Ureter (tissue), 1 donor: ENCODE measurements at regions not wholly inside any gene's neighbourhood (a gene's known extent, or its start where the extent isn't known, plus 50 kb on each side); places are given as distances from the start of the nearest gene placed in this dataset.
"Not testable (repeated sequence)": the region's sequence is repeated elsewhere in the genome, so short reads cannot be mapped to it uniquely, and the experiment has no call there.

Experiments used
- DNase-seq: peaks from one replicate; pipeline ENCODE4 v3.0.0-alpha.2; 2020; ENCODE audit warnings: low spot score
- donor health status: DM: yes; HTN: yes; CAD: no.

DNA sequence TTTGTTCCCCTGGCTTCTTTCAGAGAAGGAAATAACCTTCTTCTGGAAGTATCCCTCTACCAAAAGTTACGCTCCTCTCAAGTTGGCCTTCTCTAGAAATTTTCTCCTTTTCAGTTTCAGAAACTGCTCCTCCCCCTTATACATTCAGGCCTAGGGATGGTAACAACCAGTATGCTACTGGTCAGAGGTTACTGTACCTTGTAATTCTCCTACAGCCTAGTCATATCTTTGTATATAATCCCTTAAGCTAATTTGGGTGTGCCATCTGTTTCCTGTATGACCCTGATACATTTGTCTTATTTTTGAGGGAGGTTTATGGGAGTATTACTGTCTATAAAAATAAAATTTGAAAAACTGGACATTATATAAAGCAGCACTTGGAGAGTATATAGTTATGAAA is 98.0 kb upstream of the NOTCH2NLA start:
- not testable (repeated sequence) for DNase-seq

DNA sequence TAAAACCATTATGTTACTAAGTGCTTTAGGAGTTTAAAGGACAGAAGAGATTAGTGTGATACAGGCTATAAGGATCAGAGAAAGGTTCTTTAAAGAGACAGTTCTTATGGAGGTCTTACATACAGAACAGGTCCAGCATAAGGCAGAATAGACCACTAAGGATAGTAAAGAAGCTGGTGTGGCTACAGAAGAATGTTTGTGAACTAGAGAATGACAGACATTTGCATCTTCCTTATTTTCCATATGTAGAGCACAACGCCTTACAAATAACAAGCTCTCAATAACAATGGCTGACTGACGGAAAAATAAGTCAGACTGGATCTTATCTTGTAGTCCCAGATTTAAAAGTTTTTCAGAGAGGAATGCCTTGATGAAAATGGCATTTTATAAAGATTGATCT is 95.6 kb upstream of the NOTCH2NLA start:
- not testable (repeated sequence) for DNase-seq

DNA sequence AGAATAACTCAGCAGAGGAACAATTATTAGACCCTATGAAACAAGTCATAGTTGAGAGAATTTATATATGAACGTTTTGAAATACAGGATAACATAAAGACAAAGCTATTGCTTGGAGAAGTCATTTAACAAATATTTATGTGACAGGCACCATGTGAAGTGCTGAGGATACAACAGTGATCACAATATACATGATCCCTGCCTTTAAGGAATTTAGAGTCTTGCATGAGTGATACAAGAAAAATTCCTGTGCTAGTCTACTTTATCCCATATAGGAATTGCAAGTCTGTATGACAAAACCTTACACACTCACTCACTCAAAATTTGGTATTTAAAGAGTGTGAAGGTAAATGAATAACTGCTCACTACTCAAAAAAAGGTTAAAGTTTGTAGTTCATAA is 94.5 kb upstream of the NOTCH2NLA start:
- not testable (repeated sequence) for DNase-seq

DNA sequence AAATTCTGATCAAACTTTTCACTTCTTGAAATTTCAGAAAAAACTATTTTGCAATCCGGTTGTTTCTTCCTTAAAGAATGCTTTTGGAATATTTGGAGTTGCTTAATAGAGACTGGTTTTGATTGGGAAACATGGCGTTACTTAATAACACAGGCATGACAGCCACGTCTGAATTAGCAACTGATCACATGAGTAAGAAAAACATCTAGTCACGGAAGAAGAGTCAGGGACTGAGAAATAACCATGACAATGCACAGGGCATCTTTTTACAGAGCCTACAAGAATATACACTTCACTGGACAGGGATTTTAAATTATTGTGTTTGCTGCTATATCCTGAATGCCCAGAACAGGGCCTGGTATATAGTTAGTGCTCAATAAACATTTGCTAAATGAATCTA is 94.1 kb upstream of the NOTCH2NLA start:
- DNase-seq = not testable (repeated sequence)

DNA sequence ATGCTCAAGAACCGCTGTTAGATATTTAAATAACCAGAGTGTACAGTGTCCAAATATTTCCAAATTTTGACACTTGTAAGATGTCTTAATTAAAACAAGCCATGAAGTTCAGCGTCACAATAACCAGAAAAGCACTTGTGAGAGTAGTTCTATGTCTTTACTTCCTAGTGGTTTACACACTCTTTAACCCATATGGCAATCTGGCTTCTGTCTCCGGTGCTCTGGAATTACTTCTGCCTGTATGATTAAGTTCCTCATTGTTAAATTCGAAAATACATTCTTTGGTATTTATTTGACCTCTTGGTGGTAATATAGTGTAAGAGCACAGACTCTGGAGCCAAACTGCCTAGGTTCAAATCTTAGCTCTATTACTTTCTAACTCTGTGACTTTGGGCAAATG is 89.9 kb upstream of the NOTCH2NLA start:
- not testable (repeated sequence) for DNase-seq

DNA sequence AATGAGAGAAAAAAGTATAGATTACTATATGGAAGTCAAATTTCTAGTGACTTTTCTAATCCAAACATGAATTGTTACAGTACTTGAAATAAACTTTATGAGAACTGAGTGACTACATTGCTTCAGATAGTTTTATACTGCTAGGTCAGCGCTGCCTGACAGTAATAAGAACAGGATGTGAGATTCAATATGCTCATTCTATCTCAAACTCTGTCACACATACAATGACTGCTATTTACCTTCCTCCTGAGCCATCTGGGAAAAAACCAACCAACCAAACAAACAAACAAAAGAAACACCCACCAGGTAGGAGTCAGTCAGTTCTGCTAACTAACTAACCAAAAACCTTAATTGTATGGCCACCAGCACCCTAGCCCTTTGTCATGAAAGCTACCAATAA is 89.0 kb upstream of the NOTCH2NLA start:
- not testable (repeated sequence) for DNase-seq

DNA sequence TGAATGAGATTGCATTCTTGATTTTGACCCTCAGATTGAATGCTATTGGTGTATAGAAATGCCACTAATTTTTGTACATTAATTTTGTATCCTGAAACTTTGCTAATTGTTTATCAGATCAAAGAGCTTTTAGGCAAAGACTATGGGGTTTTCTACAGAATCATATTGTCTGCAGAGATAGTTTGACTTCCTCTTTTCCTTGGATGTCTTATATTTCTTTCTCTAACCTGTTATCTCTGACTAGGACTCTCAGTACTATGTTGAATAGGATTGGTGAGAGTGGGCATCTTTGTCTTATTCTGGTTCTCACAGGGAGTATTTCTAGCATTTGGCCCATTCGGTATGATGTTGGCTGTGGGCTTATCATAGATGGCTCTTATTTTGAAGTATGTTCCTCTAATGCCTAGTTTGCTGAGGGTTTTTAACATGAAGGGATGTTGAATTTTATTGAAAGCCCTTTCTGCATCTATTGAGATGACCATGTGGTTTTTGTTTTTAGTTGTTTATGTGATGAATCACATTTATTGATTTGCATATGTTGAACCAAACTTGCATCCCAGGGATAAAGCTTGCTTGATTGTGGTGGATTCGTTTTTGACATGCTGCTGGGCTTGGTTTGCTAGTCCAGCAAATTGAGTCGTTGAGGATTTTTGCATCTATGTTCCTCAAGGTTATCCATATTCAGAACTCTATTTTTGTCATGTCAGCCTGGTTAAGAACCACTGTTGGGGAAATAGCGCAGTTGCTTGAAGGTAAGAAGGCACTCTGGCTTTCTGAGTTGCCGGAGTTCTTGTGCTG is 85.8 kb upstream of the NOTCH2NLA start:
- not testable (repeated sequence) for DNase-seq

DNA sequence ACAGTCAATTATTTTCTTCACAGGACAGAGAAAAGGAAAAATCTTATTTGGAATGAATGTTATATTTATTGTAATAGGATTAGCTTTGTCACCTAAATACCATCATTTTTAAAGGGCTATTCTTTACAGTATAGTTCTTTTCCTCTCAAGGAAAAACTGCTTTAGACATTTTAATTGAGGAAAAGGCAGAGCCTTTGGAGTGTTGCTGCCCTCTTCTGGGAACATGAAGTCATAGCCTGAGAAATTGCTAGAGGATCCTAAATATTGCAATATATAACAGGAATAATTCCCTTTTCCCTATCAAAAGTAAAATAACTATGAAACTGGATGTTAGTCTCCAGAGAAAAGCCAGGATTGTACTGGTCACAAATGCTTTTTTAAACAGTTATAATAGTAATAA is 81.8 kb upstream of the NOTCH2NLA start:
- DNase-seq = not testable (repeated sequence)

DNA sequence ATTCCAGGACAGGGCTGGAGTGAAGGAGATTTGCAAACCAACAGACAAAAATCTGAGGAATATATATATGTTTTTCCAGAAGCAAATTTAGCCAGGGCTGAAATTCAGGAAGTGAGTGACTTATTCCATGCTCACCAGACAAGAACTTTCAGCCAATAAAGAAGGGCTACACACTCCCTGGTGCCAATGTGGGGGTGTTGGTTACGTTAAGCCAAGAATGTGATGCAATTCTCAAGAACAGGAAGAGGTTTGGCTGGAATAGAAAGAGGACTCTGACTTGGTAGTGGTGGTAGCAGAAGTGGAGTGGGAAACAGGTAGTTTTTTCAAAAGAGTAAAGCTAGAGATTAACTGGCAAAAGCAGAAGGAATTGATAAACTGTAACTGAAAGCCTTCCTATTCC is 80.6 kb upstream of the NOTCH2NLA start:
- not testable (repeated sequence) for DNase-seq

DNA sequence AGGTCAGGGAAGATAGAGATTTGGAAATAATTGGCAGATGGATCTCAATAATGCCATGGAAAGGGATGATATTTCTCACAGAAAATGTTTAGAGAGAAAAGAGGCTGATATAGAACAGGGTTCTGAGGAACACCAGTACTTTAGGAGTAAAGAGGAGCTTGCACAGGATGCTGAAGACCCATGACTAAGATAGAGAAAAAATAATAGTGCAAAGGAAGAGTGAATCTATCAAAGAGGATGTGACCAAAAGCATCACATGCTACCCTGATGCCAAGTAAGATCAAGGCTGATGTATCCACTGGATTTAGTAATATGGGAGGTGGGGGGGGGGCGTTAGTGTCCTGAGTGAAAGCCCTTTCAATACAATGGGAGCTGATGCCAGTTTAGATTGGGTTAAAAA is 80.1 kb upstream of the NOTCH2NLA start:
- not testable (repeated sequence) for DNase-seq

DNA sequence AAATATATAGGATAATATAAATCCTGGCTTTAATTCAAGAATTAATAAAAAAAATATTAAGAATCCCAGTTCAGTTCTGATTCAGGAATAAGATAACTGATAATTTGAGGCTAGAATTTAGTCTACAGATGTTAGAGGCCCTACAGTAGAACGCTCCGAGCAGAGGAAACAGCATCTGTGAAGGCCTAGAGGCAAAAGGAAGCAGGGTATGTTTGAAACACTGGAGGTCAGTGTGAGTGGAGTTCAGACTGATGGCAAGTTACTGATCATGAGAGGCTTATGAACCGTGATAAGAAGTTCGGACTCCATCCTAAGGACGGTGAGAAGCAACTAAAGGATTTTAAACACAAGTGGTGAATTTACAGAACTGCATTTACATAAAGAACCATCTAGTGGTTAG is 79.3 kb upstream of the NOTCH2NLA start:
- DNase-seq = not testable (repeated sequence)

DNA sequence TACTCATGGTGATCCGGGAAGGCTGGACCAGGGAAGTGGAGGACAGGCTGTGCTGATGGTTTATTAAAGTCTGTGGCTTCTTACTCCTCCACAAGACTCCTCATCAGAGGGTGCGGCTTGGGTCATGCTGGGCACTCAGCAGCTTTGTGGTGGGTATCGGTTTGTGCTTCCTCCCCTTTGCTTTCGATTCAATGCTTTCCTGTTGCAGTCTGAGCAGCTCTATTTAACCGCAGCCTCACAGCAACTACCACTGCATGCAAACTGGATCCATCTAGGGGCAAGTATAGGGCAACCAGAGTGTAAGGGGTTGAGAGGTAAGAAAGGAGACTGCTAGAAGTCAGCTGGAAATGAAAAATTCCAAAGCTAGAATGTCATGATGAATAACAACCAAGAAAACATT is 78.8 kb upstream of the NOTCH2NLA start:
- DNase-seq = not testable (repeated sequence)

DNA sequence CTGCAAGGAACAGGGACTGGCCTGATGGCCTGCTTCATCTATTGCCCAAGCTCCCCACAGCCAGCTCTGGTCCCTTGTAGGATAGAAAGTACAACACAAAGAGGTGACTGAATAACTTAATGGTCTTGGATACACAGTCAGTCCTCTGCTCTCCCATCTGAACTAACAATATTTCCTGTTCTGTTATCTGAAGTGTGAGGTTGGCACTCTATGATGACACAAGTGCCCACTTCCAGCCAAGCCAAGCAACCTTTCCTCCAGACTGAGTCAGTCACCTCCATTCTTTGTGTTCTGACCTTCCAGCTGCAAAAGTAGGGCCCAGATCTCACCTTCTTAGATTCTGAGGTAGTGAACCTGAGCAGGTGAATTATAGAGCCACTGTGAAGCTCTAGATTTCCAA is 77.8 kb upstream of the NOTCH2NLA start:
- not testable (repeated sequence) for DNase-seq

DNA sequence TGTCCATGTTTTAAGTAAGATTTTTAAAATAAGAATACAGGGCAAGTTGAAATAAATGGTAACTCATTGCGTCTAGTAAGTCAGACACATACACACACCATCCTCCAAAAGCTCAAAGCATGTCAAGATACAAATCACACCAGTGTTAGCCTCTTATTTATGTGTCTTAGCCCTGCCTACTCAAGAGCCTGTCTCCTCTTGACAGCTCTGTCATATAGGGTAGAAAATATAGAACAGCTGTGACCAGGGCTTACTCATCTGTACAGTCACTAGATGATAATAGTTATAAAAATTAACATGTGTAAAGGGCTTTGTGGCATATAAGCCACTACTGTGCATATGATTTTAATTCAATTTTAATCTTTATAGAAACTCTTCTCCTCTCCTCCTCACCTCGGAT is 76.6 kb upstream of the NOTCH2NLA start:
- not testable (repeated sequence) for DNase-seq

DNA sequence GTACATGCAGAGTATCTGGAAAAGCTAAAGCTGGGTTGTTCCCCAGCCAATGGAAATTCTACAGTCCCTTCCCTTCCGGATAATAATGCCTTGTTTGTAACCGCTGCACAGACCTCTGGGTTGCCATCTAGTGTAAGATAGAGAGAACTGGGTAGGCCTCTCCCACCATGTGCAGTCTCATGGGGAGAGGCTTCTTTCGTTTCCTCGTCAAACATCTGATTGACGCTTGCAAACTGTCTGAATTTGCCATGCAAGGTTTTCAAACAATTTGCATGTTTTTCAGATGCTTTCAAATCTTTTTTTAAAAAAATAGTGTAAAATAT is 69.7 kb upstream of the NOTCH2NLA start:
- not testable (repeated sequence) for DNase-seq

DNA sequence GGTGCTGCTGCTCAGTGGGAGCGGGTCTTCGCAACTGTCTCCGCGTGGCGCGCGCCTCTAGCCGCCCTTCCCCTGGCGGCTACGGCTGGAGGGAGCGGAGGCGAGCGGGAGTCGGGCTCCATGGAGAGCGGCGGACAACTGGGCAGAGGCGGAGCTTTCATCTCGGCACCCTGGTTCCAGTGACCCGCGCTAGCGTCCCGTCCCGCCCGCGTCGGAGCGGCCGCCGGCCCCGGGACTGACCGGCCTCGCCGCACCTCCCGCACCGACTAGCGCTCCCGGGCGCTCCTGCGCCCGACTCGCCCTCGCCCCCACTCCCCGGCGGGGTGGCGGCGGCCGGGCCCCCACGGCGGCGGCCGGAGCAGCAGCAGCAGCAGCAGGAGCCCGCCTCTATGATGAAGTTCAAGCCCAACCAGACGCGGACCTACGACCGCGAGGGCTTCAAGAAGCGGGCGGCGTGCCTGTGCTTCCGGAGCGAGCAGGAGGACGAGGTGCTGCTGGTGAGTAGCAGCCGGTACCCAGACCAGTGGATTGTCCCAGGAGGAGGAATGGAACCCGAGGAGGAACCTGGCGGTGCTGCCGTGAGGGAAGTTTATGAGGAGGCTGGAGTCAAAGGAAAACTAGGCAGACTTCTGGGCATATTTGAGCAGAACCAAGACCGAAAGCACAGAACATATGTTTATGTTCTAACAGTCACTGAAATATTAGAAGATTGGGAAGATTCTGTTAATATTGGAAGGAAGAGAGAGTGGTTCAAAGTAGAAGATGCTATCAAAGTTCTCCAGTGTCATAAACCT is 69.2 kb upstream of the NOTCH2NLA start:
- DNase-seq = not testable (repeated sequence)

DNA sequence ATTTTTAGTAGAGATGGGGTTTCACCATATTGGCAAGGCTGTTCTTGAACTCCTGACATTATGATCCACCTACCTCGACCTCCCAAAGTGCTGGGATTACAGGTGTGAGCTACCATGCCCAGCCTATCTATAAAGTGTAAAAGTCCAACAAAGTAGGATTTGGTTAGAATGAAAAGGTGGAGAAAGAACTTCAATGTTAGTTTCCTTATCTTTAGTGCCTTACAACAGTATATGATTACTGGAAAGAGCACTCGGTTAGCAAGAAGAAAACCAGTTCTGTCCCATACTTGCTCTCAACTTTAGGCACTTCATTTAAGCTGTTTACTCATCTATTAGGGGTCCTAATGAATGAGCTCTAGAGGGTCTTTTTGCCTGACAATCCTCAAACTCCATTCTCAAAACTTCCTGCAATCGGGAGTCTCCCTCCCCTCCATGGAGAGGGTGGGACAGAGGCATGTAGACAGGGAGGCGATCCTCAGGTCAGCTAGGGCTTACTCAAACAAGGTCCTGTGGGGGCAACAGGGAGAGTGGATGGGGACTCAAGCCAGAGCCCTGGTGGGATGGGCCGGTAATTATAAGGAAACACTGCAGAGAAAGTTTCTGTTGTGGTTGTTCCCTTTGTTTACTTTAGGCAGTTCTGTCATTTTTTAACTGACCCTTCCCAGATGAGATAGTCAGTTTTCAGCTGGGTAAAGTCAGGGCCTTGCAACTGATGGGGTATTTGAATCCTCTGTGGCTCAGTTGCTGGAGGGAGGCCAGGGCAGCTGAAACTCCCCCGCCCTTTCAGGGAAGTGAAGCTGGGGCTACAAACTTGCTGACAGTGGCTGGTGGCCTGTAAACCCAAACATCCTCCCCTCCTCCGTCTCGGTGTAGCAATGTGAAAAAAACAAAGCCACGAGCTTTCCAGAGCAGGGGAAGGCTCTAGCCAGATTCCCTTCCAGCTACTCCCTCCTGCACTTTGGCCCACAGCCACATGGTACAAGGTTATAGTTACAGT is 64.4 kb upstream of the NOTCH2NLA start:
- DNase-seq = not testable (repeated sequence)

DNA sequence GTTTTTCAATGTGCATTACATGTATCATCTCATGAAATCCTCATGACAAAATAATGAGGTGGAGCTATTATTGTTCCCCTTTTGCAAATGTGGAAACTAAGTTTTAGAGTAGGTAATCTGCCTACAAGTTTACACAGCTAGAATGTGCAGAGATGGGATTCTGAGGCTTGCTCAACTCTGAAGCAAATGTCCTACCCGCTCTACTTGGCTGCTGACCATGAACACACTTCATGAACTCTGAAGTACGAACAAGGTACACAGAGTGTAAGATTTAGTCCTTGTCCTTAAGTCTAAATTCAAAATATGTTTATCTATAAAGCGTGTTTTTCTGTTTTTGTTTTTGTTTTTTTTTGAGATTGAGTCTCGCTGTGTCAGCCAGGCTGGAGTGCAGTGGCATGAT is 63.6 kb upstream of the NOTCH2NLA start:
- DNase-seq = not testable (repeated sequence)

DNA sequence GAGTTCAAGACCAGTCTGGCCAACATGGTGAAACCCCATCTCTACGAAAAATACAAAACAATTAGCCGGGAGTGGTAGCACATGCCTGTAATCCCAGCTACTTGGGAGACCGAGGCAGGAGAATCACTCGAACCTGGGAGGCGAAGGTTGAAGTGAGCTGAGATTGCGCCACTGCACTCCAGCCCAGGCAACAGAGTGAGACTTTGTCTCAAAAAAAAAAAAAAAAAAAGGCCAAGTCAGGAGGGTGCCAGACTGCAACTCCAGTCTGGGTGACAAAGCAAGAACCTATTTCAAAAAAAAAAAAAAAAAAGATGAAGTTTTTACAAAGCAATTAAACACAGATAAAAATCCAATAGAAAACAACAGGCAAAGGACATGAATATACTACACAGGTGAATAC is 59.1 kb upstream of the NOTCH2NLA start:
- not testable (repeated sequence) for DNase-seq

DNA sequence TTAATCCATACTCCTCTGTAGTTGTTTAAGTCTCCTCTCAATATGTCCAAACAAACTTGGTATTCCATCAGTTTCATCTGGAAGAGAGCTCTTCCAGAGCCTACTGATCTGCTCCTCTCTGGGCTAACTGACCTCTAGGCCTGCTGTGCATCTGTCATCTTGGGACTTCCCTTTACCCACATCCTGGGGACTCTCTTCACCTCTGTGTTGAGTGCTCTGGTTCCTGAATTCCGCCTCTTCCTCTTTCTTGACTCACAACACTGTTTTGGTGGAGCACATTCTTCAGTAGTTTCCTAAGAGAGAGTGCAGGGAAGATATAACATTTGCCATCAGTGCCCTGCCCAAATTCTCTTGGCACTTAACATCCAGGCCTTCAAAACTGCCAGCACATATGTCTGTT is 55.9 kb upstream of the NOTCH2NLA start:
- DNase-seq = not testable (repeated sequence)

DNA sequence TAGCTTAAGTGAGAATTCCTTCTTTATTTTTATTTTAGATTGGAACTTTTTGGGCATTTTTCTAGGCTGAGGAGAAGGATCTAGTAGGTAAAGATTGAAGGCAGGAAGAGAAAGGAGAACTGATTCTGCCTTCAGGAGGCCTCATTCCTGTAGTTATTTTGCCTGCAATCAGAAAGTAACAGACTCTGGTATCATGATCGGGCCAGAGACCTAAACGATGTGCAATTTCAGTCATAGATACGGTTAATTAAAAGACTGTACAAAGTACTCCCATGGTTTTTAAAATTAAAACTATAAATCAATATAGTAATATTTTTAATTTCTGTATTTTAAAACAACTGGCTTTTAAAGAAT is 54.7 kb upstream of the NOTCH2NLA start:
- not testable (repeated sequence) for DNase-seq
